Neural progenitor cell (in vitro differentiated cells): ENCODE measurements at regions not wholly inside any gene's neighbourhood (a gene's known extent, or its start where the extent isn't known, plus 50 kb on each side); places are given as distances from the start of the nearest gene placed in this dataset.

Source experiments
- DNase-seq: peaks from one replicate; pipeline ENCODE4 v3.0.0-alpha.2; 2016; ENCODE audit warnings: low spot score
- H2AFZ ChIP-seq: fragments of 200-600 bp; sonication (generic); replicated peaks from 2 replicates; pipeline ENCODE4 v1.6.1; 2016; ENCODE audit warnings: antibody characterized with exemption
- H3F3A ChIP-seq: fragments of 200-600 bp; sonication (generic); 2 replicates; pipeline ENCODE4 v1.6.1; 2016; ENCODE audit warnings: antibody characterized with exemption, low read depth
- H3K27ac ChIP-seq: fragments of 200-600 bp; sonication (generic); 2 replicates; pipeline ENCODE4 v1.5.1; 2016; ENCODE audit warnings: mild to moderate bottlenecking
- H3K27me3 ChIP-seq: fragments of 200-600 bp; sonication (generic); 2 replicates; pipeline ENCODE4 v1.6.1; 2016; ENCODE audit warnings: mild to moderate bottlenecking, moderate library complexity
- H3K36me3 ChIP-seq: fragments of 200-600 bp; sonication (generic); 2 replicates; pipeline ENCODE4 v1.5.1; 2016
- H3K4me1 ChIP-seq: fragments of 200-600 bp; sonication (generic); 2 replicates; pipeline ENCODE4 v1.6.1; 2016; ENCODE audit warnings: mixed run types
- H3K4me2 ChIP-seq: fragments of 200-600 bp; sonication (generic); 2 replicates; pipeline ENCODE4 v1.6.1; 2016
- H3K4me3 ChIP-seq: fragments of 200-600 bp; sonication (generic); 2 replicates; pipeline ENCODE4 v1.5.1; 2016
- H3K79me2 ChIP-seq: fragments of 200-600 bp; sonication (generic); 2 replicates; pipeline ENCODE4 v1.6.1; 2016; ENCODE audit warnings: low read depth
- H3K9ac ChIP-seq: fragments of 200-600 bp; sonication (generic); 2 replicates; pipeline ENCODE4 v1.6.1; 2016
- H3K9me3 ChIP-seq: fragments of 200-600 bp; sonication (generic); 2 replicates; pipeline ENCODE4 v1.5.1; 2016; ENCODE audit warnings: low read depth
- H4K20me1 ChIP-seq: fragments of 200-600 bp; sonication (generic); 2 replicates; pipeline ENCODE4 v1.6.1; 2016; ENCODE audit warnings: low read depth
- H3K27ac Mint-ChIP-seq: 3 replicates; pipeline ENCODE4 v1.8.0; 2021; ENCODE audit warnings: mixed read lengths
- H3K27me3 Mint-ChIP-seq: 2 replicates; pipeline ENCODE4 v1.8.0; 2022; ENCODE audit warnings: low read depth, mild to moderate bottlenecking, inconsistent platforms, moderate library complexity, mixed read lengths; ENCODE audit not compliant: insufficient read depth
- H3K36me3 Mint-ChIP-seq: 3 replicates; pipeline ENCODE4 v1.8.0; 2021; ENCODE audit warnings: mixed read lengths
- H3K4me1 Mint-ChIP-seq: 3 replicates; pipeline ENCODE4 v1.8.0; 2021; ENCODE audit warnings: mixed read lengths
- H3K4me3 Mint-ChIP-seq: 3 replicates; pipeline ENCODE4 v1.8.0; 2021; ENCODE audit warnings: mild to moderate bottlenecking, moderate library complexity, mixed read lengths
- H3K9me3 Mint-ChIP-seq: 3 replicates; pipeline ENCODE4 v1.8.0; 2020; ENCODE audit warnings: mixed read lengths
- CTCF ChIP-seq: fragments of 200-600 bp; sonication (generic); IDR thresholded peaks from 2 replicates; pipeline ENCODE4 v1.5.1; 2017; ENCODE audit warnings: antibody characterized with exemption, mild to moderate bottlenecking
- EZH2 ChIP-seq: fragments of 200-600 bp; sonication (generic); IDR thresholded peaks from 2 replicates; pipeline ENCODE4 v1.6.1; 2017; ENCODE audit warnings: antibody characterized with exemption, mild to moderate bottlenecking, moderate library complexity
- EZH2phosphoT487 ChIP-seq: fragments of 200-600 bp; sonication (generic); IDR thresholded peaks from 2 replicates; pipeline ENCODE4 v1.6.1; 2017; ENCODE audit warnings: antibody characterized with exemption

GRCh38 chr10:130926442-130926841 lies 385.1 kb downstream of the TCERG1L start:
- H3F3A ChIP-seq = no peaks in the 10 kb centered on the region
- H3K4me1 Mint-ChIP-seq = no peaks in the 10 kb centered on the region
- no peak overlapping the region for H3K9ac ChIP-seq
- H3K79me2 ChIP-seq = no peaks in the 10 kb centered on the region
- H3K27me3 Mint-ChIP-seq = peaks cover 2% of the 10 kb centered on the region
- H3K27me3 ChIP-seq = peaks cover 15% of the 10 kb centered on the region
- H3K4me1 ChIP-seq = no peaks in the 10 kb centered on the region
- H3K36me3 ChIP-seq = no peaks in the 10 kb centered on the region
- no peak overlapping the region for H3K27ac ChIP-seq
- no peak overlapping the region for H3K27ac Mint-ChIP-seq
- no peak overlapping the region for H2AFZ ChIP-seq
- H4K20me1 ChIP-seq = peaks cover 6% of the 10 kb centered on the region
- H3K4me3 Mint-ChIP-seq = no peak overlapping the region
- TF ChIP-seq EZH2 (no peak), EZH2phosphoT487 (no peak), CTCF (no peak)
- no peaks in the 10 kb centered on the region for H3K9me3 ChIP-seq
- no peaks in the 10 kb centered on the region for H3K9me3 Mint-ChIP-seq
- H3K4me3 ChIP-seq = no peak overlapping the region
- H3K36me3 Mint-ChIP-seq = no peaks in the 10 kb centered on the region
- no peak overlapping the region for H3K4me2 ChIP-seq
- no peak for DNase-seq

- H3K79me2 ChIP-seq = no peaks in the 10 kb centered on the region
- DNase-seq = no peak
- no peaks in the 10 kb centered on the region for H3F3A ChIP-seq
- peaks cover 2% of the 10 kb centered on the region for H3K27me3 Mint-ChIP-seq
- no peaks in the 10 kb centered on the region for H3K4me1 ChIP-seq
- H3K9me3 ChIP-seq = no peaks in the 10 kb centered on the region
- no peaks in the 10 kb centered on the region for H3K36me3 ChIP-seq
- no peaks in the 10 kb centered on the region for H3K9me3 Mint-ChIP-seq
- no peak overlapping the region for H3K27ac Mint-ChIP-seq
- no peaks in the 10 kb centered on the region for H3K4me1 Mint-ChIP-seq
- no peak for TF ChIP-seq EZH2
- TF ChIP-seq CTCF = no peak
- no peak for TF ChIP-seq EZH2phosphoT487
- H3K4me2 ChIP-seq = no peak overlapping the region
- H2AFZ ChIP-seq = no peak overlapping the region
- no peak overlapping the region for H3K9ac ChIP-seq
- no peak overlapping the region for H3K4me3 Mint-ChIP-seq
- H3K27me3 ChIP-seq = peaks cover 15% of the 10 kb centered on the region
- no peak overlapping the region for H3K27ac ChIP-seq
- H4K20me1 ChIP-seq = peaks cover 6% of the 10 kb centered on the region
- H3K4me3 ChIP-seq = no peak overlapping the region
- no peaks in the 10 kb centered on the region for H3K36me3 Mint-ChIP-seq
These were observed 384.4 kb downstream of the TCERG1L start for GRCh38 chr10:130927157-130927556.

DNA sequence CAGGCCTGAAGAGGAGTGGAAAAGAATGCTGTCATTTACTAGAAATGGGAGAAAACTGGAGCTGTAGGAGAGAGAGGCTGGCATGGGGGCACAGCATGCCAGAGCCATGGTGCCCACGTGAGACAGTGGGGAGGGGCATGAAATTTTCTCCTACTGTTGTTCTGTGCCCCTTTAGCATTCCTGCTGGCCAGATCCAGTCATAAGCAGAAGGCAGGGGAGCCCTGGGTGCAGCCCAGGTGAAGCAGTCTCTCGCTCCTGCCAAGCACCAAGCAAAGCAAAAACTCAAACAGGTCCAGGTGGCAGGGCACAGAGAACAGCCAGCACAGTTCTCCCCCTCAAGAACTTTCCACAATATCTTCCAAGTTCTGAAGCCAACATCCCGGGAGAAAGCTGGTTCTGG lies 383.2 kb downstream of the TCERG1L start:
- H3K4me3 ChIP-seq = no peak overlapping the region
- peaks cover 5% of the 10 kb centered on the region for H3K27me3 ChIP-seq
- no peak overlapping the region for H3K27ac Mint-ChIP-seq
- H3K79me2 ChIP-seq = no peaks in the 10 kb centered on the region
- no peaks in the 10 kb centered on the region for H3K4me1 ChIP-seq
- DNase-seq = no peak
- no peak overlapping the region for H3K4me3 Mint-ChIP-seq
- peaks cover 4% of the 10 kb centered on the region for H3K27me3 Mint-ChIP-seq
- H2AFZ ChIP-seq = no peak overlapping the region
- H3K9me3 Mint-ChIP-seq = no peaks in the 10 kb centered on the region
- no peaks in the 10 kb centered on the region for H3K36me3 Mint-ChIP-seq
- H3K9ac ChIP-seq = no peak overlapping the region
- H3K9me3 ChIP-seq = no peaks in the 10 kb centered on the region
- H4K20me1 ChIP-seq = peaks cover 6% of the 10 kb centered on the region
- TF ChIP-seq CTCF (no peak), EZH2 (no peak), EZH2phosphoT487 (no peak)
- H3K4me2 ChIP-seq = no peak overlapping the region
- no peaks in the 10 kb centered on the region for H3F3A ChIP-seq
- no peak overlapping the region for H3K27ac ChIP-seq
- H3K4me1 Mint-ChIP-seq = no peaks in the 10 kb centered on the region
- no peaks in the 10 kb centered on the region for H3K36me3 ChIP-seq
